OCI-LY7 (cell line): ENCODE measurements at regions not wholly inside any gene's neighbourhood (a gene's known extent, or its start where the extent isn't known, plus 50 kb on each side); places are given as distances from the start of the nearest gene placed in this dataset.

Experiments
- EZH2phosphoT487 ChIP-seq: fragments of 200-600 bp; sonication (generic); IDR thresholded peaks from 2 replicates; pipeline ENCODE4 v1.6.1; 2018; ENCODE audit warnings: low read depth, borderline replicate concordance, mild to moderate bottlenecking, mixed run types, antibody characterized with exemption, low read length, moderate library complexity, mixed read lengths
- TF ChIP-seq, protein P1 (sequence below): fragments of 200-600 bp; sonication (generic); conservative IDR thresholded peaks from 2 replicates; pipeline ENCODE4 v1.5.1; 2014; ENCODE audit warnings: mild to moderate bottlenecking, antibody characterized with exemption, low read length, moderate library complexity, mixed read lengths

DNA sequence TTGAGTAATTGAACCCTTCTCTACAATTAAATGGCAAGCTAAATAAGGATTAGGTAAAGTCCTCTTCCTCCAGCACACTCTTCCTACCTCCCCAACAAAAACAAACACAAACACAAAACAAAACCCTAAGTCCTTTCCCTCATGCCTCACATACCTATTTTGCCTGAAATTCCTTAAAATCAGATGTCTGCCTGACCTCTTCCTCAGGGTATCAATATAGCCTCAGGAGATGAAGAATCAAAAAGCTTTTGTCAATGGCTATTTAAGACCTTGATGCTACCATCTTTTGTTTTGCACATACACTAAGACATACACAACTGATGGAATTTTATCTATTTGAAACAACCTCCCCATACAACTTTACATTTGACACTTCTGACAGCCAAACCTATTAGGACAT, 75.1 kb downstream of the TUSC1 start:
- TF ChIP-seq, protein P1, sequence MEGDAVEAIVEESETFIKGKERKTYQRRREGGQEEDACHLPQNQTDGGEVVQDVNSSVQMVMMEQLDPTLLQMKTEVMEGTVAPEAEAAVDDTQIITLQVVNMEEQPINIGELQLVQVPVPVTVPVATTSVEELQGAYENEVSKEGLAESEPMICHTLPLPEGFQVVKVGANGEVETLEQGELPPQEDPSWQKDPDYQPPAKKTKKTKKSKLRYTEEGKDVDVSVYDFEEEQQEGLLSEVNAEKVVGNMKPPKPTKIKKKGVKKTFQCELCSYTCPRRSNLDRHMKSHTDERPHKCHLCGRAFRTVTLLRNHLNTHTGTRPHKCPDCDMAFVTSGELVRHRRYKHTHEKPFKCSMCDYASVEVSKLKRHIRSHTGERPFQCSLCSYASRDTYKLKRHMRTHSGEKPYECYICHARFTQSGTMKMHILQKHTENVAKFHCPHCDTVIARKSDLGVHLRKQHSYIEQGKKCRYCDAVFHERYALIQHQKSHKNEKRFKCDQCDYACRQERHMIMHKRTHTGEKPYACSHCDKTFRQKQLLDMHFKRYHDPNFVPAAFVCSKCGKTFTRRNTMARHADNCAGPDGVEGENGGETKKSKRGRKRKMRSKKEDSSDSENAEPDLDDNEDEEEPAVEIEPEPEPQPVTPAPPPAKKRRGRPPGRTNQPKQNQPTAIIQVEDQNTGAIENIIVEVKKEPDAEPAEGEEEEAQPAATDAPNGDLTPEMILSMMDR = no peak
- no peak for TF ChIP-seq EZH2phosphoT487
